GM19025 (cell line): ENCODE measurements at regions not wholly inside any gene's neighbourhood (a gene's known extent, or its start where the extent isn't known, plus 50 kb on each side); places are given as distances from the start of the nearest gene placed in this dataset.

Experiments used
- ATAC-seq: cut with Tn5 transposase; IDR thresholded peaks from one replicate; pipeline ENCODE4 v1.9.1; 2021; ENCODE audit warnings: mild to moderate bottlenecking, low read depth, moderate library complexity; ENCODE audit not compliant: unreplicated experiment

- no peak for ATAC-seq
Observed at GRCh38 chr18:38009320-38009719, 443.7 kb upstream of the CELF4 start.

DNA sequence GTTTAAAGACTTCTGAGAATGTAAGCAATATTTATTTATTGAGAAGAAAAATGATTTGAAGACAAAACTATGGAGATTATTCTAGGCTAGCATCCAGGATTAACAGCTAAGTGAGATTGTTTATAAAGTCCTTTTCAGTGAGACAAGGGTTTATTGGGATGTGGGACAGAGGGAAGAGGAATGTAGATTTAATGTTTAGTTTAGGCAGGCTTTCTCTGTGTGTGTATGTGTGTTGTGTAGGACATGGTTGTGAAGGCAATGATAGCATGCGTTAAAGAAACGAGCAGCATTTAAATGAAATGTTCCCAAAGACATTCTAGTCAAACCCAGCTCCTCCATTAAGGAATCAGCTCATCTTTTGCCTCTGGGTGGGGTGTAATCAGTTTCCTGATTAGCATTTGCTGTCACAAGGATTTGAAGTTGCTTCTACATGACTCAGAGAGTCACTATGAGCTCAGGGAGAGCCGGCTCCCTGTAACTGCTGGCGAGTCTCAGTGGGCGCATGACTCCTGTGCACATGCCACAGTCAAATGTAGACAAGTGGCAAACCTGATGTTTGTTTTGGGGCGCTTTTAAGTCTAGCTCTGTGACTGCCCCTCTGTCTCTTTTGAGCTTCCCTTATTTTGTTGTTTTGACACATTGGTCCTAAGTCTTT, 442.2 kb upstream of the CELF4 start:
- no peak for ATAC-seq

DNA sequence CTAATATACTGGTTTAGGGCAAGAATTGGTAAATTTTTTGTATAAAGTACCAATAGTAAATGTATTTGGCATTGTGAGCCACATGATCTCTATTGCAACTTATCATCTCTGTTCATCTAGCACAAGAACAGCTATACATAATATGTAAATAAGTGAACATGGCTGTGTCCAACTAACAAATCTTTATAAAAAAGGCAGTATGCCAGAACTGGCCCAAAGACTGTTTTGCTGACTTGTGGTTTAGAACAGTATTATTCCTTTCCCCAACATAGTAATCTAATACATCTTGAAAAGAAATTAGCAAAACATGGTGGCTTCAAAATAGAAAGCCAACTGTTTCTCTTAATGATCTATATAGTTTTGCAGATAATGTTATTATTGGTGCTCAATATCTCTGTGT, 441.4 kb upstream of the CELF4 start:
- no peak for ATAC-seq

- no peak for ATAC-seq
Observed at GRCh38 chr18:38006541-38006940, 440.9 kb upstream of the CELF4 start.

DNA sequence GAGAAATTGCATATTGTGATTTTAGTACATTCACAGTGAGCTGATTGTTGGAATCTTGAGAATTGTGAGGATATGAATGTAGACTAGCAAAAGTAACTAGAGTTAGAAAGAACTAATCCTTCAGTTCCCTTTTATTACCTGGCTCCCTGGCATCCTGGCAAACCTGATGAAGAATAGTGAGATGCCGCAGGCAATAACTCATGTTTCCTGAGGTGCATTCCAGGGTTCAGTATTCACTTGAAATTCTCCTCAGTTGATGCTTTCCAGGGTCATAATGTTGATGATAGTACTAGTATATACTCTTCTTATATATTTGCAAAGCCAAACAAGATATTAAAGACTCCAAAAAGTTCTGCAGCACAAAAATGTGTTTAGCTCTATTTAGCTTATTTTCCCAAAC, 432.1 kb upstream of the CELF4 start:
- ATAC-seq, result no peak

DNA sequence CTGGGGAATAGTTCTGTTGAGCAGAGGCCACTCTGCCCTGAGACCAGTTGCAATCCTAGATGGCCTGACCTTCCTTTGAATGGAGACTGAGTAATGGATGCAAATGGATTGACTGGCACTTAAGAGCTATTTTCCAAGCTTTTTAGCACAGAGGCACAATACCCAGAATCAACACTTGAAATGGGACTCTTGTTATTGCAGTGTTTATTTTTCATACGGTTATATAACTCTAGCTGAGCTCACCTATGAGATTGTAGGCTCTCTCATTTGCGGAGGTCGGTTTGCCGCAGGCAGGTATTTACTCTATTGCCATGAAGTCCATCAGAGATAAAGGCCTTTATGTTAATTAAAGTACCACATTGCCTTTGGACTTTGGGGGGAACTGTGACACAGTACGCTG, 422.3 kb upstream of the CELF4 start:
- ATAC-seq, result no peak

DNA sequence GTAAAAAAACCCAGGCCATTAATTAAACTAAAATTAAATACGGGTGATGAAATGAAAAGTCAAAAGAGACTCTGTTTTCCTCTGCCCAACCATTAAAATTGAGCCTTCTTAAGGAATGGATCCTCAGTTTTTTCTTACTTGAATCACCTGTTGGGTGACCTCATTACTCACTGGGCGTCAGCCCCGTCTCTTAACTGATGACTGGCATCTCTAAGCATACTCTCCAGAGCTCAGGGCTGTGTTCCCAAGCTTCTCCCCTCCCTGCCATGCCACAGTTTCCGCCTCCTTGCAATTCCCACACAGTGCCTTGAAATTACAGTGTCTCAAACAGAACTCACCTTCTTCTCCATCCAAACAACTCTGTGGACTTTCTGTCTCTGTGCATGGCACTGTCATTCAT, 421.1 kb upstream of the CELF4 start:
- no peak for ATAC-seq

DNA sequence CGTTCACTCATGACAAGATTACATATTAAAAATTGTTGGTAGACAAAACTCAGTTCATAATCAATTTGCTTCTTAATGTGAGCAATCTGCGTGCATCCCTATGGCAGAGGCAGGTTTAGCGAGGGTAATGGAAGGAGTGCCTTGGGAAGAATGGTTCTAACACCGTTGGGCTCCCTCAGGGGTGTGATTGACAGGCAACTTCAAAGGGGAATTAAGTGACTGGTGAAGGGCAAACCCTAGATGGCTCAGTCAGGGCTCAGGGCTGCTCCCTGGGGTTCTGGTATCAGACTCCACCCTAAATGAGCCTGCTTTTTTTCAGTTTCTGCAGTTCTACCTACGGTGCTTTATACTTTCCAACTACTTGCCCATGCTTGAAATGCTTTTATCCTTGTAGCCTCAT, 419.5 kb upstream of the CELF4 start:
- ATAC-seq, result no peak

DNA sequence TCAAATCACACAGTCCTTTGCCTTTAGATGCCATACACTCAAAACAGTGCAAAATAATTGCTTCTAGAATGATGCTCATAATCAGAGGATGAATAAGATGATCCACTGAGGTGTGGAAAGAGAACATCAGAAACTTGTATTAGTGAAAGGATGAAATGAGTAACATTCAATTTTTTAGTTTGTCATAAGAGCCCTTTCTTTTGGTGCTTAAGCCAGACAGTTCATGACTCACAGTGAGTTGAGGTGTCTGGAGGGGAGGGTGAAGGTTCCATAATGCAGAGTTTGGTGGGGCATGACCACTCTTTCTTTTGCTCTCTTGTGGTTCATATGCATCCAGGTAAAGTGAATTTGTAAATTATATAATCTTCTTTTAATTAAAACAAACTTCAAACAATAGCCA, 415.0 kb upstream of the CELF4 start:
- no peak for ATAC-seq

DNA sequence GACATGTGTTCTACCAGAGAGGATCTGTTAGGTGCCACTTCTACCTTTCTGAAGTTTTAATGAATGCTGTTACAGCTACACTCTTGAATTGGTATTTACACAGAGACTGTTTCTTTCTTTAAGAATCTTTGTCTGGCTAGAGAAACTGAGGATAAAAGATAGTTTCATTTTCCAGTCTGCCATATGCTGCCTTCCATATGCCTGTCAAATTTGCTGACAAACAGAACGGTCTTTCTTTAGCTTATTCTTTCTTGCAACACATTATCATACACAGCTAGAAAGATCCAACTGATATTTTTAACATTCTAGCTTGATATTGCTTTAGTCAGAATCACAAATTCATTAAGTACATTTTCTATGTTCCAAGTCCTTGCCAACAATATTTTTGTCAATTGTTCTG, 409.8 kb upstream of the CELF4 start:
- ATAC-seq, result no peak

DNA sequence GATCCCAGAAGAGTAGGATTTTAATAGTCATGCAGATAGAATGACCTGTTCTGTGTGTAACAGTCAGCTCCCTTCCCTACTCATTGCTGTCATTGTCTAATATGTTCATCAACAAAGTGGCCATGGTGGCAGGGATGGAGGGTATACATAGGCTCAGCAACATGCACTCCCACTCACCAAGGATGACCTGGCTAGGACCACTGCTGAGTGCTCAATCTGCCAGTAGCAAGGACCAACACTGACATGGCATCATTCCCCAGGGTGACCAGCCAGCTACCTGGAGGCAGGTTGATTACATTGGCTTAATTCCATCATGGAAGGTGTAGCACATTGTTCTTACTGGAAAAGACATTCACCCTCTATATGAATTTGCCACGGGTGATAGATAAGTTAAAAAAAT, 401.7 kb upstream of the CELF4 start:
- no peak for ATAC-seq

GRCh38 chr18:37965572-37965970, 400.0 kb upstream of the CELF4 start:
- ATAC-seq, result no peak

- no peak for ATAC-seq
Observed at GRCh38 chr18:37964885-37965571, 399.4 kb upstream of the CELF4 start.

- ATAC-seq, result no peak
Observed at GRCh38 chr18:37963837-37964236, 398.2 kb upstream of the CELF4 start.

GRCh38 chr18:37962316-37962966, 396.8 kb upstream of the CELF4 start:
- no peak for ATAC-seq

DNA sequence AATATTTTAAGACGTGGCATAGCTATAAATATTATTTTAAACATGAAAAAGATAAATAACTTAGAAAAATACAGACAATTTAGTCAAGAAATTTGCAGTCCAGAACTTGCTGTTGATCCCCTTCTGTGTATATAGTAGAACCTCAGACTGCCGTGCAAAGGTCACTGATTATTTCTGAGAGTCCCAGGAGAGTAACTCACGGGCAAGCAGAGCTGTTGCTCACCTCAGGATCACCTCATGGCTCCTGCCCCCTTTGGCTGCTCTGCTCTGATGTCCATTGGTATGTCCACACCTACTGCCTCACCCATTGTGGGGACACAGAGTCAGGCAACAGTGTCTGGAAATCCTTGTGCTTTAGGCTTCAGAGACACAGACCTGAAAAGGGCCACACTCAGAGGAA, 392.9 kb upstream of the CELF4 start:
- no peak for ATAC-seq

GRCh38 chr18:37956902-37957301, 391.3 kb upstream of the CELF4 start:
- ATAC-seq, result no peak

DNA sequence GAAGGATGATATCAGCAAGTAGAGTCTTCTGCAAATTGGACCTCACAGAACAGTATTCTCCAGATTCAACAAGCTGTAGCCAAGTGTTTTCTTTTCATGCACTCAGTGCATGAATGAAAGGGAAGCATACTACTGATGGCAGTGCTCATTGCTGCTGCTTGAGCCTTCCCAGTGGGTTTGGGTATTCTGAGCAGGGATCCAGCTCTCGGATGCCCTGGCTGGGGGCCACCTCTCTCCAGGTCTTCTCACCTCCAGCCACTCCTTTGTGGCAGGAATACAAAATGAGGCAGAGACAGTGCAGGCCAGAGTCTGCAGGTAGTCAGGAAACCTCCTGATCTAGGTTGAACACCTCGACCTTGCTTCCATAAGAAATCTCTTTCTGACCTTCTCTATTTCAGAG, 390.4 kb upstream of the CELF4 start:
- ATAC-seq, result no peak

DNA sequence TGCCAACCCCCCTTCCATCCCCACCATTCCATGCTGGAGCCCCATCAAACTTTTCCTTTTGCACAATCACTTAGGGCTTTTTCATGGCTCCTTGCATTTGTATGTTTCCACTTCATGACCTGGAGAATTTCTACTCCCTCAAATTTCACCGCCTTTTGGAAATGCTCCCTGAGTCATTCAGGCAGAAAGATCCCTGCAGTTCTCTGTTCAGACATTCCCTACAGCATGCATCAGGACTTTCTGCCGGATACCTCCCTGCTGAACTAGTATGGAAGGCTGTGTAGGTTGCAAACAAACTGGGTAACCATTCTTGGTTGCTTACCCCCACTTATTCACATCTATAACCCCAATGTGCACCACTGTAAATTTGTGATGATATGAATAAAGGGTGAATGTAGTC, 389.6 kb upstream of the CELF4 start:
- ATAC-seq, result no peak

GRCh38 chr18:37953876-37954275, 388.3 kb upstream of the CELF4 start:
- no peak for ATAC-seq

DNA sequence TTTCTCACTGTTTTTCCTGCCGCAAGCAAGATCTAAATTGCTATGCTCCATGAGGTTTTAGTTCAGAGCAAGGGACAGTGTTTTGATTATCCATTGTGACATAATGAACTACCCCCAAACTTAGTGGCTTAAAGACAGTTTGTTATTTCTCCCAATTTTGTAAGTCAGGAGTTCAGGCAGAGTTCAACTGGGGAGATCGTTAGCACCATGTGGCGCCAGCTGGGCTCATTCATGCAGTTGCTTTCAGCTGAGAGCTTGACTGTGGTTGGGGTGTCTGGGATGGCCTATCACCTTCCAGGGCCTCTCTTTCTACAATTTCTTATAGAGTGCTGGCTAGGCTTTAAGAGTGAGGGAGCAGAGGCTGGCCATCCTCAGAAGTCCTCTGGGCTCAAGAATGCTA, 382.9 kb upstream of the CELF4 start:
- ATAC-seq, result no peak

DNA sequence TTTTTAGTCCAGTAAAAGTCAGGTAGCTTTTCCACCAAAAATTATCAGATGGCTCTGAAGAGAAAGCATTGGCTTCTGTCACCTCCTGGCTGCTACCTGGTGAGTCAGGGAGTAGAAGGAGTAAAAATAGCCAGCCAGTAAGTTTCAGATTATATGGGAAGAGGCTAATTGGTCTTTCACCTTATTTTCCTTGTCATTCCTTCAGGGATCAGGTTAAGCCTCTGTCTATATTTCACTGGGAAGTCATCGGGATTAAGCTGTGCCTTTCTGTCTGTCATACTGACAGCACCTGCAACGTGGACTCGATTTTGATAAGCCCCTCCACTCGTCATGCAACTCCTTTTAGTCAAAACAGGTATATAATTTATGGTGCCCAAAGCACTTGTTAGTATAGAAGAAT, 380.7 kb upstream of the CELF4 start:
- ATAC-seq, result no peak
